WTC11 (cell line): ENCODE measurements at regions not wholly inside any gene's neighbourhood (a gene's known extent, or its start where the extent isn't known, plus 50 kb on each side); places are given as distances from the start of the nearest gene placed in this dataset.

Experiments used
- ATAC-seq: fragments of 200-7000 bp; cut with Tn5 transposase; 2 replicates; pipeline ENCODE4 v1.10.0; 2021; ENCODE audit warnings: mild to moderate bottlenecking, moderate library complexity
- CTCF ChIA-PET: fragments of 300-600 bp; sonication (Branson Sonifier 250); formaldehyde crosslinking; loops from one replicate; lab custom pipeline; 2021; ENCODE audit warnings: antibody characterized with exemption; lab: Charles Lee
- POLR2A ChIA-PET: fragments of 350-600 bp; sonication (Branson Sonifier 250); formaldehyde crosslinking; loops from one replicate; lab custom pipeline; 2021; ENCODE audit warnings: antibody characterized with exemption; lab: Charles Lee
- DNase-seq: peaks from one replicate; pipeline ENCODE4 v3.0.0; 2021; ENCODE audit warnings: low spot score
- H3K27ac Mint-ChIP-seq: 2 replicates; pipeline ENCODE4 v1.8.0; 2021; ENCODE audit warnings: mixed read lengths
- H3K27me3 Mint-ChIP-seq: 2 replicates; pipeline ENCODE4 v1.8.0; 2021; ENCODE audit warnings: low read depth, mild to moderate bottlenecking, moderate library complexity, mixed read lengths
- H3K36me3 Mint-ChIP-seq: 2 replicates; pipeline ENCODE4 v1.8.0; 2021; ENCODE audit warnings: mixed read lengths
- H3K4me1 Mint-ChIP-seq: 2 replicates; pipeline ENCODE4 v1.8.0; 2022; ENCODE audit warnings: mixed read lengths
- H3K4me3 Mint-ChIP-seq: 2 replicates; pipeline ENCODE4 v1.8.0; 2021; ENCODE audit warnings: mild to moderate bottlenecking, moderate library complexity, mixed read lengths
- H3K9me3 Mint-ChIP-seq: 2 replicates; pipeline ENCODE4 v1.8.0; 2021; ENCODE audit warnings: mixed read lengths
- ETV6 ChIP-seq: sonication (generic); formaldehyde crosslinking; IDR thresholded peaks from 2 replicates; pipeline ENCODE4 v1.8.1; 2022; ENCODE audit warnings: mild to moderate bottlenecking, missing genetic modification reagents
- HMGA2 ChIP-seq: fragments of 250-450 bp; sonication (Bioruptor Pico); IDR thresholded peaks from 2 replicates; pipeline ENCODE4 v1.4.0; 2021; ENCODE audit warnings: mild to moderate bottlenecking, moderate library complexity
- KAT7 ChIP-seq: sonication (generic); formaldehyde crosslinking; IDR thresholded peaks from 2 replicates; pipeline ENCODE4 v1.8.1; 2023; ENCODE audit warnings: missing genetic modification reagents, mild to moderate bottlenecking, borderline replicate concordance
- NR1H2 ChIP-seq: sonication (generic); formaldehyde crosslinking; IDR thresholded peaks from 2 replicates; pipeline ENCODE4 v1.9.0; 2021; ENCODE audit warnings: mild to moderate bottlenecking, moderate library complexity, missing genetic modification reagents
- NR2C2 ChIP-seq: sonication (generic); formaldehyde crosslinking; IDR thresholded peaks from 2 replicates; pipeline ENCODE4 v1.8.0; 2022; ENCODE audit warnings: mild to moderate bottlenecking, missing genetic modification reagents
- RELA ChIP-seq: sonication (generic); formaldehyde crosslinking; IDR thresholded peaks from 2 replicates; pipeline ENCODE4 v1.8.1; 2022; ENCODE audit warnings: missing genetic modification reagents, mild to moderate bottlenecking, borderline replicate concordance
- TCF7 ChIP-seq: sonication (generic); formaldehyde crosslinking; IDR thresholded peaks from 2 replicates; pipeline ENCODE4 v1.8.0; 2022; ENCODE audit warnings: mild to moderate bottlenecking, low read depth, missing genetic modification reagents, moderate library complexity
- ZBTB21 ChIP-seq: sonication (generic); formaldehyde crosslinking; IDR thresholded peaks from 2 replicates; pipeline ENCODE4 v1.8.1; 2023; ENCODE audit warnings: mild to moderate bottlenecking, missing genetic modification reagents, borderline replicate concordance
- ZNF317 ChIP-seq: sonication (generic); formaldehyde crosslinking; IDR thresholded peaks from 2 replicates; pipeline ENCODE4 v1.8.1; 2023; ENCODE audit warnings: low read depth, mild to moderate bottlenecking, moderate library complexity, missing genetic modification reagents, borderline replicate concordance
- ZNF671 ChIP-seq: fragments of 250-450 bp; sonication (Bioruptor Pico); IDR thresholded peaks from 2 replicates; pipeline ENCODE4 v1.8.0; 2021; ENCODE audit warnings: mild to moderate bottlenecking
- TF ChIP-seq, protein P1 (sequence below): sonication (generic); formaldehyde crosslinking; IDR thresholded peaks from 2 replicates; pipeline ENCODE4 v1.8.1; 2023; ENCODE audit warnings: mild to moderate bottlenecking, missing genetic modification reagents, moderate library complexity
- TF ChIP-seq, protein P2 (sequence below): sonication (generic); formaldehyde crosslinking; IDR thresholded peaks from 2 replicates; pipeline ENCODE4 v1.8.1; 2022; ENCODE audit warnings: mild to moderate bottlenecking, missing genetic modification reagents, moderate library complexity, borderline replicate concordance
- TF ChIP-seq, protein P3 (sequence below): sonication (generic); formaldehyde crosslinking; IDR thresholded peaks from 2 replicates; pipeline ENCODE4 v1.8.1; 2022; ENCODE audit warnings: missing genetic modification reagents, borderline replicate concordance
- TF ChIP-seq, protein P4 (sequence below): fragments of 250-450 bp; sonication (Bioruptor Pico); IDR thresholded peaks from 2 replicates; pipeline ENCODE4 v1.9.0; 2021; ENCODE audit warnings: mild to moderate bottlenecking
- TF ChIP-seq, protein P5 (sequence below): fragments of 200-600 bp; IDR thresholded peaks from 2 replicates; pipeline ENCODE4 v1.8.0; 2022; ENCODE audit warnings: antibody characterized with exemption
- TF ChIP-seq, protein P6 (sequence below): fragments of 250-450 bp; sonication (Bioruptor Pico); IDR thresholded peaks from 2 replicates; pipeline ENCODE4 v2.1.2; 2022; ENCODE audit warnings: mild to moderate bottlenecking, moderate library complexity
- TF ChIP-seq, protein P7 (sequence below): fragments of 250-450 bp; sonication (Bioruptor Pico); IDR thresholded peaks from 2 replicates; pipeline ENCODE4 v1.9.0; 2021; ENCODE audit warnings: mild to moderate bottlenecking

DNA sequence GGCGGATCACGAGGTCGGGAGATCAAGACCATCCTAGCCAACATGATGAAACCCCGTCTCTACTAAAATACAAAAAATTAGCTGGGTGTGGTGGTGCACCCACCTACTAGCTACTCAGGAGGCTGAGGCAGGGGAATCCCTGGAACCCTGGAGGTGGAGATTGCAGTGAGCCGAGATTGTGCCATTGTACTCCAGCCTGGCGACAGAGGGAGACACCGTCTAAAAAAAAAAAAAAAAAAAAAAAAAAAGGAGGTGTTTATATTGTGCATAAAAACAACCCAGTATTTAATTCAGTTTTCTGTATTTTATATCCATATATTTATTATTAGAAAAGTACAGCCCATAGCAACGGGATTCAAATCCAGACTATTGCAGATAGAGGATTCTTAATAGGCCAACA, 129.1 kb upstream of the SOX2 start:
- ChIA-PET CTCF (interaction anchor here (0.7 kb wide), 1 partner anchor 28 kb away, joined by 3 read pairs; no protein-coding TSS in a partner anchor), POLR2A (no interaction called here)
- Mint-ChIP-seq H3K36me3 (peaks cover 7% of the 10 kb centered on the region; the same call in 1 of the 2 replicates), H3K27ac (no peak overlapping the region), H3K4me3 (no peak overlapping the region), H3K27me3 (no peaks in the 10 kb centered on the region), H3K9me3 (peaks cover 19% of the 10 kb centered on the region), H3K4me1 (no peaks in the 10 kb centered on the region)
- TF ChIP-seq, protein P1, sequence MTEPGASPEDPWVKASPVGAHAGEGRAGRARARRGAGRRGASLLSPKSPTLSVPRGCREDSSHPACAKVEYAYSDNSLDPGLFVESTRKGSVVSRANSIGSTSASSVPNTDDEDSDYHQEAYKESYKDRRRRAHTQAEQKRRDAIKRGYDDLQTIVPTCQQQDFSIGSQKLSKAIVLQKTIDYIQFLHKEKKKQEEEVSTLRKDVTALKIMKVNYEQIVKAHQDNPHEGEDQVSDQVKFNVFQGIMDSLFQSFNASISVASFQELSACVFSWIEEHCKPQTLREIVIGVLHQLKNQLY (CRISPR knock-in tag) = no peak
- TF ChIP-seq, protein P2, sequence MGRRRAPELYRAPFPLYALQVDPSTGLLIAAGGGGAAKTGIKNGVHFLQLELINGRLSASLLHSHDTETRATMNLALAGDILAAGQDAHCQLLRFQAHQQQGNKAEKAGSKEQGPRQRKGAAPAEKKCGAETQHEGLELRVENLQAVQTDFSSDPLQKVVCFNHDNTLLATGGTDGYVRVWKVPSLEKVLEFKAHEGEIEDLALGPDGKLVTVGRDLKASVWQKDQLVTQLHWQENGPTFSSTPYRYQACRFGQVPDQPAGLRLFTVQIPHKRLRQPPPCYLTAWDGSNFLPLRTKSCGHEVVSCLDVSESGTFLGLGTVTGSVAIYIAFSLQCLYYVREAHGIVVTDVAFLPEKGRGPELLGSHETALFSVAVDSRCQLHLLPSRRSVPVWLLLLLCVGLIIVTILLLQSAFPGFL (CRISPR knock-in tag) = no peak
- no peak for TF ChIP-seq ZNF671 (CRISPR knock-in tag)
- no peak for TF ChIP-seq ETV6 (CRISPR knock-in tag)
- TF ChIP-seq NR1H2 = no peak
- ATAC-seq (no peak), DNase-seq (no peak)

DNA sequence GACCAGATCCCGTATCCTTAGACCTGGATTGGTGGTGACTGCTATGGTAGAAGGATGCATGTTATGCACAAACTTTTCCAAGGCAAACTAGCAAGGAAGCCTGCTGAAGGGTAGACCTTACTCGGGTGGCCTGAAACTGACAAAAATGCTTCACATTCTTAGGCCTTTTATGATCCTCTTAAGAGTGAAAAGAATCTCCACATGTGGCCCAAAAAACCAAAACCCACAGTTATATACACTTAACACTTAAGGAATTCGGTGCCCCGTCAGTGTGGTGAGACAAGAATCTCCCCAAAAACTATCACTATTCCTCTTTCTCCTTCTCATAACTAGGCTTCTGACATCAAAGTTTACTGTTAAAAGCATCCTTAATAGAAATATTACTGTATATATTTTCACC, 130.1 kb upstream of the SOX2 start:
- ATAC-seq (no peak), DNase-seq (no peak)
- ChIA-PET POLR2A (no interaction called here), CTCF (no interaction called here)
- Mint-ChIP-seq H3K27ac (no peak overlapping the region), H3K9me3 (peaks cover 9% of the 10 kb centered on the region; the same call in 1 of the 2 replicates), H3K27me3 (no peaks in the 10 kb centered on the region), H3K4me3 (no peak overlapping the region), H3K4me1 (no peaks in the 10 kb centered on the region), H3K36me3 (no peaks in the 10 kb centered on the region)
- TF ChIP-seq, protein P3, sequence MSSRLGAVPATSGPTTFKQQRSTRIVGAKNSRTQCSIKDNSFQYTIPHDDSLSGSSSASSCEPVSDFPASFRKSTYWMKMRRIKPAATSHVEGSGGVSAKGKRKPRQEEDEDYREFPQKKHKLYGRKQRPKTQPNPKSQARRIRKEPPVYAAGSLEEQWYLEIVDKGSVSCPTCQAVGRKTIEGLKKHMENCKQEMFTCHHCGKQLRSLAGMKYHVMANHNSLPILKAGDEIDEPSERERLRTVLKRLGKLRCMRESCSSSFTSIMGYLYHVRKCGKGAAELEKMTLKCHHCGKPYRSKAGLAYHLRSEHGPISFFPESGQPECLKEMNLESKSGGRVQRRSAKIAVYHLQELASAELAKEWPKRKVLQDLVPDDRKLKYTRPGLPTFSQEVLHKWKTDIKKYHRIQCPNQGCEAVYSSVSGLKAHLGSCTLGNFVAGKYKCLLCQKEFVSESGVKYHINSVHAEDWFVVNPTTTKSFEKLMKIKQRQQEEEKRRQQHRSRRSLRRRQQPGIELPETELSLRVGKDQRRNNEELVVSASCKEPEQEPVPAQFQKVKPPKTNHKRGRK = no peak
- TF ChIP-seq, protein P1 (CRISPR knock-in tag) = no peak
- TF ChIP-seq NR2C2 (CRISPR knock-in tag) (no peak), ZBTB21 (CRISPR knock-in tag) (no peak), RELA (CRISPR knock-in tag) (no peak), HMGA2 (CRISPR knock-in tag) (no peak), ZNF317 (CRISPR knock-in tag) (no peak), TCF7 (CRISPR knock-in tag) (no peak), KAT7 (CRISPR knock-in tag) (no peak)
- TF ChIP-seq, protein P4, sequence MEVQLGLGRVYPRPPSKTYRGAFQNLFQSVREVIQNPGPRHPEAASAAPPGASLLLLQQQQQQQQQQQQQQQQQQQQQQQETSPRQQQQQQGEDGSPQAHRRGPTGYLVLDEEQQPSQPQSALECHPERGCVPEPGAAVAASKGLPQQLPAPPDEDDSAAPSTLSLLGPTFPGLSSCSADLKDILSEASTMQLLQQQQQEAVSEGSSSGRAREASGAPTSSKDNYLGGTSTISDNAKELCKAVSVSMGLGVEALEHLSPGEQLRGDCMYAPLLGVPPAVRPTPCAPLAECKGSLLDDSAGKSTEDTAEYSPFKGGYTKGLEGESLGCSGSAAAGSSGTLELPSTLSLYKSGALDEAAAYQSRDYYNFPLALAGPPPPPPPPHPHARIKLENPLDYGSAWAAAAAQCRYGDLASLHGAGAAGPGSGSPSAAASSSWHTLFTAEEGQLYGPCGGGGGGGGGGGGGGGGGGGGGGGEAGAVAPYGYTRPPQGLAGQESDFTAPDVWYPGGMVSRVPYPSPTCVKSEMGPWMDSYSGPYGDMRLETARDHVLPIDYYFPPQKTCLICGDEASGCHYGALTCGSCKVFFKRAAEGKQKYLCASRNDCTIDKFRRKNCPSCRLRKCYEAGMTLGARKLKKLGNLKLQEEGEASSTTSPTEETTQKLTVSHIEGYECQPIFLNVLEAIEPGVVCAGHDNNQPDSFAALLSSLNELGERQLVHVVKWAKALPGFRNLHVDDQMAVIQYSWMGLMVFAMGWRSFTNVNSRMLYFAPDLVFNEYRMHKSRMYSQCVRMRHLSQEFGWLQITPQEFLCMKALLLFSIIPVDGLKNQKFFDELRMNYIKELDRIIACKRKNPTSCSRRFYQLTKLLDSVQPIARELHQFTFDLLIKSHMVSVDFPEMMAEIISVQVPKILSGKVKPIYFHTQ = no peak
- TF ChIP-seq, protein P5, sequence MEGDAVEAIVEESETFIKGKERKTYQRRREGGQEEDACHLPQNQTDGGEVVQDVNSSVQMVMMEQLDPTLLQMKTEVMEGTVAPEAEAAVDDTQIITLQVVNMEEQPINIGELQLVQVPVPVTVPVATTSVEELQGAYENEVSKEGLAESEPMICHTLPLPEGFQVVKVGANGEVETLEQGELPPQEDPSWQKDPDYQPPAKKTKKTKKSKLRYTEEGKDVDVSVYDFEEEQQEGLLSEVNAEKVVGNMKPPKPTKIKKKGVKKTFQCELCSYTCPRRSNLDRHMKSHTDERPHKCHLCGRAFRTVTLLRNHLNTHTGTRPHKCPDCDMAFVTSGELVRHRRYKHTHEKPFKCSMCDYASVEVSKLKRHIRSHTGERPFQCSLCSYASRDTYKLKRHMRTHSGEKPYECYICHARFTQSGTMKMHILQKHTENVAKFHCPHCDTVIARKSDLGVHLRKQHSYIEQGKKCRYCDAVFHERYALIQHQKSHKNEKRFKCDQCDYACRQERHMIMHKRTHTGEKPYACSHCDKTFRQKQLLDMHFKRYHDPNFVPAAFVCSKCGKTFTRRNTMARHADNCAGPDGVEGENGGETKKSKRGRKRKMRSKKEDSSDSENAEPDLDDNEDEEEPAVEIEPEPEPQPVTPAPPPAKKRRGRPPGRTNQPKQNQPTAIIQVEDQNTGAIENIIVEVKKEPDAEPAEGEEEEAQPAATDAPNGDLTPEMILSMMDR = no peak
- TF ChIP-seq, protein P2 (CRISPR knock-in tag) = no peak
- TF ChIP-seq, protein P6, sequence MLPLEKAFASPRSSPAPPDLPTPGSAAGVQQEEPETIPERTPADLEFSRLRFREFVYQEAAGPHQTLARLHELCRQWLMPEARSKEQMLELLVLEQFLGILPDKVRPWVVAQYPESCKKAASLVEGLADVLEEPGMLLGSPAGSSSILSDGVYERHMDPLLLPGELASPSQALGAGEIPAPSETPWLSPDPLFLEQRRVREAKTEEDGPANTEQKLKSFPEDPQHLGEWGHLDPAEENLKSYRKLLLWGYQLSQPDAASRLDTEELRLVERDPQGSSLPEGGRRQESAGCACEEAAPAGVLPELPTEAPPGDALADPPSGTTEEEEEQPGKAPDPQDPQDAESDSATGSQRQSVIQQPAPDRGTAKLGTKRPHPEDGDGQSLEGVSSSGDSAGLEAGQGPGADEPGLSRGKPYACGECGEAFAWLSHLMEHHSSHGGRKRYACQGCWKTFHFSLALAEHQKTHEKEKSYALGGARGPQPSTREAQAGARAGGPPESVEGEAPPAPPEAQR (CRISPR knock-in tag) = no peak
- TF ChIP-seq, protein P7, sequence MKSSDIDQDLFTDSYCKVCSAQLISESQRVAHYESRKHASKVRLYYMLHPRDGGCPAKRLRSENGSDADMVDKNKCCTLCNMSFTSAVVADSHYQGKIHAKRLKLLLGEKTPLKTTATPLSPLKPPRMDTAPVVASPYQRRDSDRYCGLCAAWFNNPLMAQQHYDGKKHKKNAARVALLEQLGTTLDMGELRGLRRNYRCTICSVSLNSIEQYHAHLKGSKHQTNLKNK = no peak
